GM23248 (cell line): ENCODE measurements at regions not wholly inside any gene's neighbourhood (a gene's known extent, or its start where the extent isn't known, plus 50 kb on each side); places are given as distances from the start of the nearest gene placed in this dataset.

Experiments used
- EZH2 ChIP-seq: fragments of 200-600 bp; sonication (generic); IDR thresholded peaks from 2 replicates; pipeline ENCODE4 v1.6.1; 2018; ENCODE audit warnings: antibody characterized with exemption, mild to moderate bottlenecking; ENCODE audit not compliant: insufficient read depth, poor library complexity, severe bottlenecking
- EZH2phosphoT487 ChIP-seq: fragments of 200-600 bp; sonication (generic); IDR thresholded peaks from 2 replicates; pipeline ENCODE4 v1.6.1; 2018; ENCODE audit warnings: antibody characterized with exemption, moderate library complexity, mild to moderate bottlenecking, low read depth; ENCODE audit not compliant: insufficient read depth

DNA sequence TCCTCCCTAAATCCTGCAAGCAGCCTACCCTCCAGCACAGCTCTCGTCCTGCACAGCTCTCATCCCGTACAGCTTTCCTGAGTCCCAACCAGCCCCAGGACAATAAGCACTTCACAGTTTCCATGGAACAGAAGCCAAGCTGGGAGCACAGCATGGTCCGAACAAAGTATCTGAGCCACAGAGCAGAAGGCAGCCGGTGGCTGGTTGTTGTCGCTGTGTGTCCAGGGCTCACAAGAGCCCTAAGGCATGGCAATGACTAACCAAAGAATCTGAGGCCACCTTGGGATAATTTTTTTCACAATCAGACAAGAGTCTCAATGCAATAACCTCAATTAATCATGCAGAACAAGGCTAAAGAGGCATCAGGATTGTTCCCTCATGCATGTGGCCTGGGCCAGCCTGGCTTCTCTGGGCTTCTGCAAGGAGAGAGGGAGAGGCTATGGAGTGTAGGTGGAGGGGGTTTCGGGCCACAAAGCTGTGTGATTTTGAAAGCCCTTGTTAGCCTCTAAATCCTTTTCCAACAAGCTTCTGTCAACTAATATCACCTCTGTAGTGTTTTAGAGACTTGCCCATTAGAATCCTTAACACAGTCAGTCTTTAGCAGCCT is 323.4 kb downstream of the PIK3R1 start:
- no peak for TF ChIP-seq EZH2
- TF ChIP-seq EZH2phosphoT487: no peak
